Naive thymus-derived CD8-positive, alpha-beta T cell (primary cell): ENCODE measurements at regions not wholly inside any gene's neighbourhood (a gene's known extent, or its start where the extent isn't known, plus 50 kb on each side); places are given as distances from the start of the nearest gene placed in this dataset.
A peak's percentile ranks its signal among the peaks of the same experiment; 100 is the strongest.

ENCODE experiments used
- ATAC-seq, 2 donors: fragments of 150-1000 bp; cut with Tn5 transposase in 1 of 2; sonication (Bioruptor Pico), chemical (Tn5 transposase) in 1 of 2; 1 replicate in 1 of 2; 2 replicates in 1 of 2; pipeline ENCODE4 v1.10.0; 2021; ENCODE audit warnings: mild to moderate bottlenecking in 2 of 2, moderate library complexity in 2 of 2
- POLR2A ChIA-PET: fragments of 350-600 bp; sonication (Branson Sonifier 250); formaldehyde crosslinking; loops from one replicate; lab custom pipeline; 2021; ENCODE audit warnings: antibody characterized with exemption; lab: Charles Lee
- DNase-seq, 10 donors: peaks; one replicate each; pipeline versions ENCODE4 v3.0.0 to v3.0.0-alpha.2; 2020 to 2022
- H3K27ac Mint-ChIP-seq, 10 donors: one replicate each; pipeline ENCODE4 v1.8.0; 2020 to 2022; ENCODE audit warnings: mild to moderate bottlenecking in 10 of 10, mixed read lengths in 10 of 10, moderate library complexity in 4 of 10, inconsistent platforms in 1 of 10
- H3K27me3 Mint-ChIP-seq, 5 donors: one replicate each; pipeline ENCODE4 v1.8.0; 2021 to 2022; ENCODE audit warnings: mixed read lengths in 5 of 5
- H3K36me3 Mint-ChIP-seq, 3 donors: one replicate each; pipeline ENCODE4 v1.8.0; 2020 to 2022; ENCODE audit warnings: mixed read lengths in 3 of 3, mild to moderate bottlenecking in 2 of 3, inconsistent platforms in 1 of 3
- H3K4me1 Mint-ChIP-seq, 4 donors: one replicate each; pipeline ENCODE4 v1.8.0; 2021 to 2022; ENCODE audit warnings: mixed read lengths in 4 of 4
- H3K4me3 Mint-ChIP-seq, 10 donors: one replicate each; pipeline ENCODE4 v1.8.0; 2020 to 2022; ENCODE audit warnings: mild to moderate bottlenecking in 10 of 10, mixed read lengths in 10 of 10, moderate library complexity in 6 of 10, inconsistent platforms in 1 of 10
- H3K9me3 Mint-ChIP-seq, 9 donors: one replicate each; pipeline ENCODE4 v1.8.0; 2020 to 2022; ENCODE audit warnings: mixed read lengths in 9 of 9, mild to moderate bottlenecking in 3 of 9, inconsistent platforms in 1 of 9, moderate library complexity in 1 of 9

DNA sequence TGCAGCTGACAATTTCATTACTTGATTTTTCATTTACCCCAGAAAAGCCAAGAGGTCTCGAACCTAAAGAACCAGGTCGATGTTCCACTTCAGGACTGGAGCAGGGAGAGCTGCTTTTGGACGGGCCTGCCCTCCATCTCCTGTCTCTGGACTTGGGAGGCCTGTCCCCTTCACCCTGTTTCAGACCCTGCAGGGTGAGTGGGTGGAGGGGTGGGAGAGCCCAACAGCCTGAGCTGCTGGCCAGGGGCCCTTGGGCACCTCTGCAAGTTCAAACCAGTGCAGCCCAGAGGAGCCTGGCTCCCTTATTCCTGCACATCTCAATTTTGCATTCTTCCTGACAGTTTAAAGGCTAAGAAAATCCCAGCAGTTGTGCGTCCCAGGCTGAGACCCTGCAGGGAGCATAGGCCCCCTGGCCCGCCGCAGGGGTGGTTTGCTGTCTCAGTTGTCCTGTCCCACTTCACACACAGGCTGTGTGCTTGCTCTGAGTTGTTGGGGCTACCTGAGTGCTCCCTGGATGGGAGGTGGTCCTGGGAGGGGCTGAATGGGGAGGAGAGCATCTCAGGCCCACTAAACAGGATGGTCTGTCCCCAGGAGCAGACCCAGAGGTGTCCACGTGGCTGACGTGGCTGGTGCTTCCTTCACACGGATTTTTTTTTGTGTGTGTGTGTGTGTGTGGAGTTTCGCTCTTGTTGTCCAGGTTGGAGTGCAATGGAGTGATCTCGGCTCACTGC, 443.7 kb downstream of the PTPRU start:
- Mint-ChIP-seq H3K4me1 (peaks cover 0 to 2% (median 0%) of the 10 kb centered on the region in 4 donors), H3K27ac (peak overlapping the region in 1 of 10 donors; percentile 40), H3K36me3 (no peaks in the 10 kb centered on the region), H3K4me3 (no peak overlapping the region), H3K27me3 (peaks cover 0 to 15% (median 2%) of the 10 kb centered on the region in 5 donors), H3K9me3 (no peaks in the 10 kb centered on the region)
- ATAC-seq: no peak
- DNase-seq: no peak
- POLR2A ChIA-PET: no interaction called here

DNA sequence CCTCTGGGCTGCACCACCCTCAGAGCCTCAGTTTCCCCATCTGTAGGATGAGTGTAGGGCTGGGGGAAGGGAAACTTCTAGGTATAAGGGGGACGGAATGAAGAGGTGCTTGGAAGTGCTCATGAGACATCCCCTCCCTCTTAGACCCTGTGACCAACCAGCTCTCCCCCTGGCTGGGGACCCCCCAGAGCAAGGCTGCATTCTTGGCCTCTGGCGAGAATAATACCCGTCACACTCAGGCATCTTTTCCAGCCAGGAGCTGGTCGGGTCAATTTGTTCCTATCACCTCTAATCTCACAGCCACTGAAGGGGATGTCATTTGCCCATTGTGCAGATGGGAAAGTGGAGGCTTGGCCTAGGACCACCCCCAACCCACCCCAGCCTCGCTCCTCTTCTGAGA, 443.0 kb downstream of the PTPRU start:
- no peak overlapping the region for H3K4me3 Mint-ChIP-seq
- POLR2A ChIA-PET: no interaction called here
- H3K27ac Mint-ChIP-seq: no peak overlapping the region
- H3K27me3 Mint-ChIP-seq: peaks cover 0 to 10% (median 4%) of the 10 kb centered on the region in 5 donors
- ATAC-seq (no peak), DNase-seq (no peak)
- H3K36me3 Mint-ChIP-seq: no peaks in the 10 kb centered on the region
- peaks cover 0 to 2% (median 0%) of the 10 kb centered on the region in 4 donors for H3K4me1 Mint-ChIP-seq
- H3K9me3 Mint-ChIP-seq: no peaks in the 10 kb centered on the region

DNA sequence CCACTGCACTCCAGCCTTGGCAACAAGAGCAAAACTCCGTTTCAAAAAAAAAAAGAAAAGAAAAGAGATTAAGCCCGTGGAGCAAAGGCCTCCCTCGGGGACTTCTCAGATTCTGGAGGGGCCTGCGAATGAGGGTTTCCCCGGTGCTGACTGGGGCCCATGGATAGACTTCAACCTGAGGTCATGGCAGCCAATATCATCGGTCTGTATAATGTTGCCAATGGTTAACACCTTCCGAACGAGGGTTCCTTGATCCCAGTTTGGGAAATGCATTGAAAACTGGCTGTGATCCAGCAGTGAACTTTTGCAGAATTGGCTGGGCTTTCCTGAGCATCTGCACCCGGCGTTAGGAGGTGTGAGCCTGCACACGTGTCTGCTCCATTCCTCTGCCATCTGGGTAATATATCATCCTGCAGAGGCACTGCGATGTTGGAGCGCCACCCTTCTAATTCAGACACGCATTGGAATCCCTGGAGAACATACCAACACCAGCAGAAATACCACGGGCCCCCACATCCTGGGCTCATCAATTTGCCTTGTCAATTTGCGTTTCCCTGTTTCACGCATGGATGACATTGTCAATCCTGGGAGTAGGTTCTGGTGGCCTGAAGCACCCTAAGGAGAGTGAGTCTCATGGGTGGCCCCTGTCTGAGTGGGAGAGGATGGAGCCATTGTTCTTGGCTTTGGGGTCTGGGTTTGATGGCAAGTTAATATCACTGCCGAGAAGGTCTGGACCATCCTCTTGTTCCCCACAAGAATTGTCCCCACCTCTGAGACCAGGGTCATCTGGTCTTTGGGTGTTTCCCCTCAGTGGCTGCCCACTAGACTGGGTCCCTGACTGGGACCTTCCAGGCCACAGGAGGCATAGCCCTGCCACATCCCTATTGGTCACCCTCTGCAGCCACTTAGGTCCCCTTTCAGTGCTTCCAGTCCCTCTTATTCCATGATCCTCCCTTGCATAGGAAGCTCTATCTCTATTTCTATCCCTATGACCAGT, 441.0 kb downstream of the PTPRU start:
- POLR2A ChIA-PET: no interaction called here
- ATAC-seq (no peak), DNase-seq (peak in 1 of 10 donors; percentile 2)
- Mint-ChIP-seq H3K4me1 (peaks cover 0 to 2% (median 0%) of the 10 kb centered on the region in 4 donors), H3K36me3 (no peaks in the 10 kb centered on the region), H3K4me3 (no peak overlapping the region), H3K27me3 (peaks cover 0 to 10% (median 3%) of the 10 kb centered on the region in 5 donors), H3K9me3 (no peaks in the 10 kb centered on the region), H3K27ac (no peak overlapping the region)

DNA sequence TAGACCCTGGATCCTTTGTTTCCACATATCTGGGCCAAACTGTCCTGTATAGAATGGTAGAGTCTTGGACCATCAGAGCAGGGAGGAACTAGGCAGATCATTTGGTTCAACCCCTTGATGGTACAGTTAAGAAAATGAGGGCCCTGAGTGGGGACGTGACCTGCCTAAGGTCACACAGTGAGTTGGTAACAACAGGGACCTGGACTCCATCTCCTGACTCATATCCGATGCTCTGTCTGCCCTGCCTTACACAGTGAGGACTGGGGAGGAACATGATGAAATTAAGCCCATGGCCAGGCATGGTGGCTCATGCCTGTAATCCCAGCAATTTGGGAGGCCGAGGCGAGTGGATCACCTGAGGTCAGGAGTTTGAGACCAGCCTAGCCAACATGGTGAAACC, 440.2 kb downstream of the PTPRU start:
- no peak for ATAC-seq
- Mint-ChIP-seq H3K36me3 (no peaks in the 10 kb centered on the region), H3K4me1 (peaks cover 0 to 2% (median 0%) of the 10 kb centered on the region in 4 donors), H3K9me3 (no peaks in the 10 kb centered on the region), H3K27me3 (peaks cover 0 to 9% (median 3%) of the 10 kb centered on the region in 5 donors), H3K4me3 (no peak overlapping the region), H3K27ac (no peak overlapping the region)
- POLR2A ChIA-PET: no interaction called here
- DNase-seq: peak in 1 of 10 donors; percentile 2

DNA sequence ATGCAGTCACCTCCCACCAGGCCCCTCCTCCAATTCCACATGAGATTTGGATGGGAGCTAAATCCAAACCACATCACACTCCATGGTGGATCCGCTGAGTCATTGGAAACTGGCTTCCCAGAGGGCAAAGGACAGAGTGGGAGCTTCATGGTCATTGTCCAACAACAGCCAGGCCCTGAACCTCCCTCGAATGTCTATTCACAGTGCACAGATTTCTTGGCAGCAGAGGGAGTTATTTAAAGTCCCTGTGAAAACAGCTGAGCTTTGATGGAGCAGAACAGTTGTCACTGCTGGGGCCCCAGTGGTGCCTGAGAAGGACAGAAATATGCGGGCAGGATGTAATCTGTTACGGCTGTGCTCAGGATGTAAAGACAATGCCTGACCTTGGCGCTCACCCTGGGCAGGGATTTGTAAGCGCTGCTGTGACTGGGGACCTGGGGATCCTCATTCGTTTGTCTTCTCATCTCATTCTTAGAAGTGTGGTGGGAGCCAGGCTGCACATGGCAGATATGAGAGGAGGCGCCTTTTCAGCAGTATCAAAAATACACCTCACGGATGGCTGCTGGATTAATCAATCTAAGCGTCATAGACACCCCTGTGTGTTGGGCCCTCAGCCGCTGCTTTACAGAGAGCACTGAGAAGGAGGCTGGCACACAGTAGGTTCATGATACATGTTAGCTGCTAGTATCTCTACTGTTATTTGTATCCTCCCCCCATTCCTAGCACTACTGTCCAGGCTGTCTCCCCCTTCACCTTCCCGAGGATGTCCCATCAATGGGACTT, 439.4 kb downstream of the PTPRU start:
- Mint-ChIP-seq H3K36me3 (no peaks in the 10 kb centered on the region), H3K27me3 (peaks cover 0 to 4% (median 0%) of the 10 kb centered on the region in 5 donors), H3K4me3 (no peak overlapping the region), H3K9me3 (no peaks in the 10 kb centered on the region), H3K4me1 (peaks cover 0 to 2% (median 0%) of the 10 kb centered on the region in 4 donors), H3K27ac (no peak overlapping the region)
- ATAC-seq (no peak), DNase-seq (peak in 1 of 10 donors; percentile 7)
- POLR2A ChIA-PET: no interaction called here

DNA sequence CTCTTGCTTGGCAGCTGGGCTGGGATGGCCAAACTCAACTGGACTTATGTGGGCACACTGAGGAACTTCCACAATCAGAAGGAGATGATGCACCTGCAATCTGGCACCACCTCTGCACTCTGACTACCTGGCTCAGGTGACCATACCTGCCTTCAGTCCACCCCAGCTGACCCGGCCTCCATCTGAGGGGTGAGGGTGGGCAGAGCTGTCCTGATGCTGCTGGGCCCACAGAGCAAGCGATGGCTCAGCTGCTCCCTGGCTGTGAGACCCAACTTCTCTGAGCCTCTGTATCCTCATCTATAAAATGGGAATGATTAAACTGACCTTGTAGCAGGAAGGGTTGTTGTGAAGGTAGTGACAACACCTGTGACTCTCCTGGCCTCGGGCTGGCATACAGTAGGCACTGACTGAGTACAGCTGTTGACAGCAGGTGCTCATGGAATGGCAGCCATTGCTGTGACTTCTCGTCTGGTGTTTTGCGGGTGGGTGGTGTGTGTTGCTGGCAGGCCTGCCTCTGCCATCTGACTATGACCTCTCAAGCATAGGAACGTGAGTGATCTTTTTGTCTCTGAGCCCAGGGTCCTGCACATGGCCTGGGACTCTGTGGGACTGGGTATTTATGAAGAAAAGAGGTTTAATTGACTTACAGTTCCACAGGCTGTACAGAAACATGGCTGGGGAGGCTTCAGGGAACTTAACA, 438.5 kb downstream of the PTPRU start:
- peak in 1 of 10 donors; percentile 15 for DNase-seq
- no peaks in the 10 kb centered on the region for H3K36me3 Mint-ChIP-seq
- peak overlapping the region in 2 of 10 donors; percentile 50 to 73 for H3K27ac Mint-ChIP-seq
- POLR2A ChIA-PET: no interaction called here
- H3K4me3 Mint-ChIP-seq: no peak overlapping the region
- H3K4me1 Mint-ChIP-seq: peaks cover 0 to 2% (median 0%) of the 10 kb centered on the region in 4 donors
- no peaks in the 10 kb centered on the region for H3K9me3 Mint-ChIP-seq
- H3K27me3 Mint-ChIP-seq: peaks cover 0 to 4% (median 2%) of the 10 kb centered on the region in 5 donors
- ATAC-seq: no peak

DNA sequence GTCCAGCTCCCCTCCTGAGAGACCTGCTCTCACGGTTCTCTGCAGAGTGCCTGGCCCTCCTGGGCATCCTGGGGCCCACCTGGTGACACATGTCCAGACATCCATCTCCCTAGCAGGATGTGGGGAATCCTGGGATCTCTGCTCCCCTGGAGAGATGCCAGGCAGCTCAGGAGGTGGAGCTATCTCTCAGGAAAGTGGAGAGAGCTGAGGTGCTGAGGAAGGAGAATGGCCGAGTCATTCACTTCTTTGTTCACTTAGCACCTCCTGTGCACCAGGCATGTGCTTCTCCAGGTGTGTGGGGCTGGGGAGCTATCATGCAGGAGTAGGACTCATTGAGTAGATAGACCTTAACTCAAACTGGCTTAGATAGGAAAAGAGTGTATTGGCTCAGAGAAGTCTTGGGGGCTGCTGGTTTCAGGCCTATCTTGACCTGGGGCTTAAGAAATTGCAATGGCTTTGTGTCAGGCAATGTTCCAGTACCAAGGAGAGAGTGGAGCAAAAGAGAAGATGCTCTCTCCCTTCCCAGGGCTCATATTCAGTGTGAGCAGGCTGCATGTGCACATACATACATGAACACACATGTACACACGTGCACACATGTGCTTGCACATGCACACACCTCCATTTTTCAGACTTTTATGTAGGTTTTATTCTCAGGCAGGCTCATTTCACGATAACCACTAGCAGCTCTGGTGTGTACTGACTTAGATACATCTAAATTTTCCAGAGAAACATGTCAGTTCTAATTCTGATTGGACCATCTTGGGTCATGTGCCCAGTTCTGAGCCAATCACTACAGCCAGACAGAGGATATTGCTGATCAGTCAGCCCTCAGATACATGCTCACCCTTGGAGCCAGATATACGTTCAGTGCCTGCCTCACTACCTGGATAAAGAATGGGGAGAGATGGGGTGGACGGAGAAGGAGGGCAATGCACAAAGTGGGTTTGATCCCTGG, 437.6 kb downstream of the PTPRU start:
- Mint-ChIP-seq H3K4me3 (no peak overlapping the region), H3K36me3 (no peaks in the 10 kb centered on the region), H3K9me3 (no peaks in the 10 kb centered on the region), H3K4me1 (peaks cover 0 to 2% (median 0%) of the 10 kb centered on the region in 4 donors), H3K27me3 (peaks cover 0 to 8% (median 2%) of the 10 kb centered on the region in 5 donors), H3K27ac (no peak overlapping the region)
- peak in 1 of 10 donors; percentile 3 for DNase-seq
- no peak for ATAC-seq
- POLR2A ChIA-PET: no interaction called here

DNA sequence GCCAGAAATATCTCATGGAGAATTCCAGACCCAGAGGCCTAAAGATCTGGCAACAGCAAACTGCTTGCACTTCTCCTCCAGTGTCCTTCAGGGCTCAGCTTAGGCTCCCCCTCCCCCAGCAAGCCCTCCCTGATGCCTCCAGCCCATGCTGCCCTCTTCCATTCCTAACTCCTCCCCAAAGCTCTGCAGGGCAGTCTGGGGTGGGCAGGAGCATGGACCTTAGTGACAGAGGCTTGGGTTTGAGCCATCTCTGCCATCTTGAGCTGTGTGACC, 436.8 kb downstream of the PTPRU start:
- no peak for ATAC-seq
- POLR2A ChIA-PET: no interaction called here
- no peak for DNase-seq
- H3K4me3 Mint-ChIP-seq: no peak overlapping the region
- H3K27me3 Mint-ChIP-seq: peaks cover 0 to 8% (median 2%) of the 10 kb centered on the region in 5 donors
- H3K36me3 Mint-ChIP-seq: no peaks in the 10 kb centered on the region
- H3K9me3 Mint-ChIP-seq: no peaks in the 10 kb centered on the region
- H3K4me1 Mint-ChIP-seq: peaks cover 0 to 2% (median 0%) of the 10 kb centered on the region in 4 donors
- no peak overlapping the region for H3K27ac Mint-ChIP-seq

DNA sequence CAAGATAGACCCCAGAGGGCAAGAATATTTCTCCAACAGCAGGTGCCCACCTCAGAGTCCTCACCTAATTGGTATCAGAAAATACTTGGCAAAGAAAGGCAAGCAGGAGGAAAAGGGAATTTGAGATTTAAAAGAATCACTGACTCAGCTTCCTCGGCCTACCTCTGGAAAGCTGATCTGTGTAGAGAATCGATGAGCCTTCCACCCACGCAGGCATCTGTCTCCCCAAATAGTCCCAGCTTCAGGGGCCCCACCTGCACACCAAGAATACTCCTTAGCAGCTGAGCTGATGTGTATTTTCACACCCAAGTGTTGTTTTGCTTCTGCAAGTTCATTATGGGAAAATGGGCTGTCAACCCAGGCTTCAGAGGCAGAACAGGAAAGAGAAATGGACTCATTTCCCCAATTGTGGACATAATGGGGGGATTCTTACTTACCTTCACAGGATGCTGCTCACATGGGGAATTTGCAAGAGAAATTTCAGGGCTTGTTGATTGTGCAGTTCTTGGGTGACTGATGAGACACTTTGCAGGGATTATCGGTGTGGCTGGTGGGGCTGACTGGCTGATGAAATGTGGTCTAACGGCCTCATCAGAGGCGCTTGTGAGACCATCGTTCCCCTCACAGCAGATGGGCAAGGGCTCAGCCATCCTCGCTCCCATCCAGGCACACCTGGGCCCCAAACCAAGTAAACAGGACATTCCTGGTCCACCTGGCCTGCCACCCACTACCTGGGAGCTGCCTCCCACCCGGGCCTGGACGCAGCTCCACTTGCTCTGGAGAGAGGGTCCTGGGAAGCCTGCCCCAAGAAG, 436.3 kb downstream of the PTPRU start:
- no peak overlapping the region for H3K27ac Mint-ChIP-seq
- peaks cover 0 to 2% (median 0%) of the 10 kb centered on the region in 4 donors for H3K4me1 Mint-ChIP-seq
- no peaks in the 10 kb centered on the region for H3K9me3 Mint-ChIP-seq
- H3K27me3 Mint-ChIP-seq: peaks cover 2 to 8% (median 4%) of the 10 kb centered on the region in 5 donors
- ATAC-seq (no peak), DNase-seq (peak in 1 of 10 donors; percentile 3)
- POLR2A ChIA-PET: no interaction called here
- no peaks in the 10 kb centered on the region for H3K36me3 Mint-ChIP-seq
- H3K4me3 Mint-ChIP-seq: no peak overlapping the region

DNA sequence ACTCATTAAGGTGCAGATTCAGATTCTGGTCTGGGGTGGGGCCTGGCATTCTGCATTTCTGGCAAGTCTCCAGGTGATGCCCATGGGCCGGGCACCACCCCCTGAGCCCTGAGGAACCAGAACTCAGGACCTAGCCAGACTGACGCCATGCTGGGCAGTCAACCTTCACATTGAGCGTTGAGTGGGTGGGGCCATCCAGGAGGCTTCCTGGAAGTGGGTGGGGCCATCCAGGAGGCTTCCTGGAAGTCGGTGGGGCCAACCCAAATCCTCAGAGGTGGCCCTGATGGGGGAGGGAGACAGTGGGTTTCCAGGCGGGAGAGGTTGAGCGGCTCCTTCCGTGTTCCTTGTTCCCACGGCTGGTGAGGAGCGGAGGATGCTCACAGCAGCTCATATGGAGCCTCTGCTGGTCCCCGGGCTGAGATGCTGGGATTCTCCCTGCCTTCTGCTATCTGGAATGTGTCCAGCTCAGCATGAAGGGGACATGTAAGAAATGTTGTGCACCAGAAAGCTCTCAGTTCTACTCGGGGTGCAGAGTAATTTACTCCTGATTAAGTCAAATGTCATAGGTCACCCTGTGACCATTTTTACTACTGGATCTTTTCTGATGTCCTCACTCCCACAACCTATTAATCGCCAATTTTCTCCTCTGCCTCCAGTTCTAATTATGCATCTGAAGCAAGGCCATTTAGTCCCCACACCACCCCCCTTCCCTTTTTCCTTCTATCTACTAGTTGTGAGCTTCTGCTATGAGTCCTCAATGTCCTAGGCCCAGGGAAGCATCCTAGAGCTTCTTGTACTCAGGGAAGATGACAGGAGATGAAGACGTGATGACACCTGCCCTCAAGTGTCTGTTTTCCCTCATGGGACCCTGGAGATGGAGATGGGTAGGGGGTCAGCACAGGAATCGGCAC, 435.4 kb downstream of the PTPRU start:
- DNase-seq (peak in 2 of 10 donors; percentile 12 to 42), ATAC-seq (no peak)
- POLR2A ChIA-PET: no interaction called here
- Mint-ChIP-seq H3K4me3 (no peak overlapping the region), H3K36me3 (no peaks in the 10 kb centered on the region), H3K27ac (no peak overlapping the region), H3K27me3 (peaks cover 2 to 11% (median 7%) of the 10 kb centered on the region in 5 donors), H3K9me3 (no peaks in the 10 kb centered on the region), H3K4me1 (peaks cover 0 to 2% (median 0%) of the 10 kb centered on the region in 4 donors)
